Cardiac muscle cell (in vitro differentiated cells and primary cell): ENCODE measurements at regions not wholly inside any gene's neighbourhood (a gene's known extent, or its start where the extent isn't known, plus 50 kb on each side); places are given as distances from the start of the nearest gene placed in this dataset.
"Not testable (repeated sequence)": the region's sequence is repeated elsewhere in the genome, so short reads cannot be mapped to it uniquely, and the experiment has no call there.

Experiments used
- DNase-seq, 2 donors: peaks; one replicate each; pipeline versions ENCODE4 v3.0.0 to v3.0.0-alpha.2; 2010 to 2017; ENCODE audit warnings: low read depth in 1 of 2, low spot score in 1 of 2
- H3K27ac ChIP-seq: fragments of 200-600 bp; sonication (generic); 2 replicates; pipeline ENCODE4 v1.5.1; 2016
- H3K27me3 ChIP-seq: fragments of 200-600 bp; sonication (generic); 2 replicates; pipeline ENCODE4 v1.6.0; 2016; ENCODE audit warnings: control low read depth
- H3K36me3 ChIP-seq: fragments of 200-600 bp; sonication (generic); 2 replicates; pipeline ENCODE4 v1.5.1; 2016; ENCODE audit warnings: control low read depth
- H3K4me1 ChIP-seq: fragments of 200-600 bp; sonication (generic); 2 replicates; pipeline ENCODE4 v1.8.1; 2017; ENCODE audit warnings: low read depth, mild to moderate bottlenecking, mixed run types
- H3K4me3 ChIP-seq: fragments of 200-600 bp; sonication (generic); 2 replicates; pipeline ENCODE4 v1.5.1; 2016; ENCODE audit warnings: mild to moderate bottlenecking
- H3K9me3 ChIP-seq: fragments of 200-600 bp; sonication (generic); 2 replicates; pipeline ENCODE4 v1.5.1; 2017; ENCODE audit warnings: low read depth, mild to moderate bottlenecking, control low read depth
- TF ChIP-seq, protein P1 (sequence below): IDR thresholded peaks from 2 replicates; pipeline ENCODE4 v1.5.1; 2012; ENCODE audit warnings: low read depth, mild to moderate bottlenecking, low read length

DNA sequence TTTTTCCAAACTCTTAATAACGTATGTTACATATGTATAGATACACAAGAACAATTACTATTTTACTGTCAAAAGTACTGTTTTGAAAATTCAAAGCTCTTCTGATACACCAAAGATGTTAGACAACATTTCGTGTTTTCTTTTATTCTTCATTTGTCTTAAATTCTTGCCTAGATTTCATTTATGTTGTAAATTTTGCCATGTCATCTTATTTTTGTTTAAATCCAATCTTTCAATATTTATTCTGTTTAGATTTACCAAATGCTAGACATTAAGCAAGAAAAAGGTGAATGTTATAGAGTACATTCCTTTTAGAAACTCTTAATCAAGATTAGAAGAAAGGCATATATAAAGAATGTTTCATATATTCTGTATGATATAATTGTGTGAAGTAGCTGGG is 876.9 kb downstream of the KCNT2 start:
- Histone ChIP-seq H3K9me3 (no peaks in the 10 kb centered on the region), H3K36me3 (no peaks in the 10 kb centered on the region), H3K4me3 (no peak overlapping the region), H3K4me1 (peaks cover 3% of the 10 kb centered on the region), H3K27me3 (no peaks in the 10 kb centered on the region), H3K27ac (no peak overlapping the region)
- DNase-seq: no peak
- TF ChIP-seq, protein P1, sequence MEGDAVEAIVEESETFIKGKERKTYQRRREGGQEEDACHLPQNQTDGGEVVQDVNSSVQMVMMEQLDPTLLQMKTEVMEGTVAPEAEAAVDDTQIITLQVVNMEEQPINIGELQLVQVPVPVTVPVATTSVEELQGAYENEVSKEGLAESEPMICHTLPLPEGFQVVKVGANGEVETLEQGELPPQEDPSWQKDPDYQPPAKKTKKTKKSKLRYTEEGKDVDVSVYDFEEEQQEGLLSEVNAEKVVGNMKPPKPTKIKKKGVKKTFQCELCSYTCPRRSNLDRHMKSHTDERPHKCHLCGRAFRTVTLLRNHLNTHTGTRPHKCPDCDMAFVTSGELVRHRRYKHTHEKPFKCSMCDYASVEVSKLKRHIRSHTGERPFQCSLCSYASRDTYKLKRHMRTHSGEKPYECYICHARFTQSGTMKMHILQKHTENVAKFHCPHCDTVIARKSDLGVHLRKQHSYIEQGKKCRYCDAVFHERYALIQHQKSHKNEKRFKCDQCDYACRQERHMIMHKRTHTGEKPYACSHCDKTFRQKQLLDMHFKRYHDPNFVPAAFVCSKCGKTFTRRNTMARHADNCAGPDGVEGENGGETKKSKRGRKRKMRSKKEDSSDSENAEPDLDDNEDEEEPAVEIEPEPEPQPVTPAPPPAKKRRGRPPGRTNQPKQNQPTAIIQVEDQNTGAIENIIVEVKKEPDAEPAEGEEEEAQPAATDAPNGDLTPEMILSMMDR: no peak

DNA sequence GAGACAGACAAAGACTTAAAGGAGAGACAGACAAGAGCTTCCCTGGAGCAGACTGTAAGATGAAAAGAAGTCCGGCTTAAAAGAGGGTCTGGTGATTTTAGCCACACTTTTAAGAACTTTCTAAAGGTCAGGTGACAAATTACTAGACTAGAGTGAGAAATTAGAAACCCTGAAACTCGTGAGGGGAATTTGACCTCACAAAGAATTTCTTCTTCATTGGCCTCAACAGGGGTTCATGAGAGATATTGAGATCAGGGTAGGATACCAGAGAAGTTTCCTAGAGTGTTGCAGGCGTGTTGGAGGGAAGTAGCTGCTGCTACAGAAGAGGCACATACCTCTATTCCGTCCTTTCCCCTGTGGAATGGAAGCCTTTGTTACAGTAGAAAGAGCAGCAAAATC is 884.4 kb downstream of the KCNT2 start:
- H3K4me1 ChIP-seq: peaks cover 3% of the 10 kb centered on the region
- no peak overlapping the region for H3K4me3 ChIP-seq
- no peak overlapping the region for H3K27ac ChIP-seq
- no peaks in the 10 kb centered on the region for H3K27me3 ChIP-seq
- DNase-seq: no peak
- TF ChIP-seq, protein P1: no peak
- no peaks in the 10 kb centered on the region for H3K36me3 ChIP-seq
- H3K9me3 ChIP-seq: no peaks in the 10 kb centered on the region

DNA sequence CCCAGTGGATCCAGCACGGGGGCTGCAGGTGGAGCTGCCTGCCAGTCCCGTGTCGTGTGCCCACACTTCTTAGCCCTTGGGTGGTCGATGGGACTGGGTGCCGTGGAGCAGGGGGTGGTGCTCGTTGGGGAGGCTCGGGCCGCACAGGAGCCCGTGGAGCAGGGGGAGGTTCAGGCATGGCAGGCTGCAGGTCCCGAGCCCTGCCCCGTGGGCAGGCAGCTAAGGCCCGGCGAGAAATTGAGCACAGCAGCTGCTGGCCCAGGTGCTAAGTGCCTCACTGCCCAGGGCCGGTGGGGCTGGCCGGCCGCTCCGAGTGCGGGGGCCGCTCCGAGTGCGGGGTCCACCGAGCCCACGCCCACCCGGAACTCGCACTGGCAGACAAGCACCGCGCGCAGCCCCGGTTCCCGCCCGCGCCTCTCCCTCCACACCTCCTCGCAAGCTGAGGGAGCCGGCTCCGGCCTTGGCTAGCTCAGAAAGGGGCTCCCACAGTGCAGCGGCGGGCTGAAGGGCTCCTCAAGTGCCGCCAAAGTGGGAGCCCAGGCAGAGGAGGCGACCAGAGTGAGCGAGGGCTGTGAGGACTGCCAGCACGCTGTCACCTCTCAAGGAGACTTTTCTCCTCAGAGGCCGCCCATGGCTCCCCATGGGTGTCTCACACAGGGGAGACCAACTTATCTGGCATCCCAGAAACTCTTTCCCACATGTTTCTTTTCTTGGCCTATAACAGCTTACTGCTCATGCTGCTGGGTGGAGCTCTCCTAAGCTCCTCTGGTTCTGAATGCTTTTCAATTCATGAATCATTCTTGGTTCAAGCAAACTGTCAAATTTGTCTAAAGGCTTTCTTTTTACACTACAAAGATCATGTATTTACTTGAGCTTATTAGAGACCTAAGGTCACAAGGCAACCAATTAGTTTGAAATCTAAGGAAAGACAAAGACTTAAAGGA is 885.1 kb downstream of the KCNT2 start:
- not testable (repeated sequence) for H3K4me1 ChIP-seq, H3K27ac ChIP-seq, H3K27me3 ChIP-seq, DNase-seq, H3K36me3 ChIP-seq, H3K4me3 ChIP-seq, H3K9me3 ChIP-seq

DNA sequence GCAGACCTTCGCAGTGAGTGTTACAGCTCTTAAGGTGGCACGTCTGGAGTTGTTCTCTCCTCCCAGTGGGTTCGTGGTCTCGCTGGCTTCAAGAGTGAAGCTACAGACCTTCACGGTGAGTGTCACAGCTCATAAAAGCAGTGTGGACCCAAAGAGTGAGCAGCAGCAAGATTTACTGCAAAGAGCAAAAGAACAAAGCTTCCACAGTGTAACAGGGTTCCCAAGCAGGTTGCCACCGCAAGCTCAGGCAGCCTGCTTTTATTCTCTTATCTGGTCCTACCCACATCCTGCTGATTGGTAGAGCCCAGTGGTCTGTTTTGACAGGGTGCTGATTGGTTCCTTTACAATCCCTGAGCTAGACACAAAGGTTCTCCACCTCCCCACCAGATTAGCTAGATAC is 886.1 kb downstream of the KCNT2 start:
- not testable (repeated sequence) for H3K27me3 ChIP-seq, H3K9me3 ChIP-seq, H3K36me3 ChIP-seq

DNA sequence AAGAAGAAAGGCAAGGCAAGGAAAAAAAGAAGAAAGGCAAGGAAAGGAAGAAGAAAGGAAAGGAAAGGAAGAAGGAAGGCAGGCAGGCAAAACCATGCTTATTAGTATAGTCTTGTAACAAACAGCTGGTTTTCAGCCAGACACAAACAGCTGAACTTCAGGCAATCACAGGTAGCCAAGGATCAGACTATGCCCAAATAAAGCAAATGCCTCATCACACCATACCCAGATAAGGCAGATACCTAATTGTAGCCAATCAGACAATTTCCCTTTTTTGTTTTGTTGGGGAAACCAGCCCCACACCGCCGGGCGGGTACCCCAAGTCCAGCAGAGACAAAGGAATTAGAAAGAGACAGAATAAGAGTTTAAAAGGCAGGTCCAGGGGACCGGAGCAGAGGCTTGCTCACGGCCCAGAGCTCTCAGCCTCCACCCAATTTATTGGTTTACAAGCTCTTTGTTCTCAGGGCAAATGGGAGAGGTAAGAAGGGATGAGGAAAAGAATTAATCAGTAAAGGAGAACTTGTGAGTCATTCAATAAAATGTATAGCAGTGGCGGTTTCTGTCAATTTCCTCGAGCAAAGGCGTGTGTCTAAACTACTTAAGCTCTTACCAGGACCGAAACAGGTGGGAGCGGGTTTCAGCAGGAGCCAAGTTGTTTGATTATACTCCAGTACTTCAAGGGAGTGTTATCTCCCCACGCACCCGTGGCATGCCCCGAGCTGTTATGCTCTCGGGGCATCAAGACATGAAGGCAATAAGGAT is 886.8 kb downstream of the KCNT2 start:
- Histone ChIP-seq H3K36me3 (no peaks in the 10 kb centered on the region), H3K4me1 (no peaks in the 10 kb centered on the region), H3K9me3 (no peaks in the 10 kb centered on the region), H3K27ac (no peak overlapping the region), H3K27me3 (no peaks in the 10 kb centered on the region), H3K4me3 (no peak overlapping the region)
- TF ChIP-seq, protein P1: no peak
- no peak for DNase-seq

More for the DNA sequence above, 886.1 kb downstream of the KCNT2 start:
- H3K27ac ChIP-seq, DNase-seq, H3K4me1 ChIP-seq, H3K4me3 ChIP-seq: not testable (repeated sequence)

DNA sequence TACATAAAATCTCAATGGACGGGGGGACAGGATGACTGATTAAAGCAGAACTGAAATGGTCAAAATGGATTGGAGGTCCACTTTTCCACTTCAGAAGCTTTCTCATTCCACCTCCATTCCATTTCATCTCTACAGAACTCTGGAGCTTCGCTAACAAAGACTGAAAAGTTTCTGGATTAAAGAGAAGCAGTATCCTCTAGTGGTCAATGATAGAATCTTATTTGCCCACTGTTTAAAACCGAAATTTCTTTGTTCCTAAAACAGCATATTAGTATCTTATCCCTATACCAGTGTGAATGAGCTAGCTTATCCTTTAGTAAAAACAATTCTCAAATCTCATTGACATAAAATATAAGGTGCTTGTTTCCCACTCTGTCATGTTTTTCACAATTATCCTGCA is 890.6 kb downstream of the KCNT2 start:
- H3K9me3 ChIP-seq: no peaks in the 10 kb centered on the region
- TF ChIP-seq, protein P1: peak; percentile 44
- no peaks in the 10 kb centered on the region for H3K36me3 ChIP-seq
- DNase-seq: peak; percentile 5 to 24
- H3K4me1 ChIP-seq: no peaks in the 10 kb centered on the region
- H3K27ac ChIP-seq: no peak overlapping the region
- no peaks in the 10 kb centered on the region for H3K27me3 ChIP-seq
- no peak overlapping the region for H3K4me3 ChIP-seq
